Osteoblast (primary cell): ENCODE measurements at regions not wholly inside any gene's neighbourhood (a gene's known extent, or its start where the extent isn't known, plus 50 kb on each side); places are given as distances from the start of the nearest gene placed in this dataset.
"Not testable (repeated sequence)": the region's sequence is repeated elsewhere in the genome, so short reads cannot be mapped to it uniquely, and the experiment has no call there.

Experiments
- DNase-seq: peaks from one replicate; pipeline ENCODE4 v3.0.0; 2011; ENCODE audit warnings: low spot score, mixed read lengths; ENCODE audit not compliant: insufficient read length; ENCODE audit errors: missing footprints
- H2AFZ ChIP-seq: 2 replicates; pipeline ENCODE4 v1.6.0; 2011; ENCODE audit warnings: mild to moderate bottlenecking, low read length
- H3K27ac ChIP-seq: 2 replicates; pipeline ENCODE4 v1.5.1; 2011; ENCODE audit warnings: mild to moderate bottlenecking, low read depth, low read length, moderate library complexity
- H3K27me3 ChIP-seq: 2 replicates; pipeline ENCODE4 v1.6.0; 2012; ENCODE audit warnings: mild to moderate bottlenecking, control low read depth, inconsistent platforms, low read length, moderate library complexity; ENCODE audit not compliant: insufficient read depth
- H3K36me3 ChIP-seq: 2 replicates; pipeline ENCODE4 v1.5.1; 2011; ENCODE audit warnings: mild to moderate bottlenecking, low read length, control low read depth, moderate library complexity; ENCODE audit not compliant: insufficient read depth
- H3K4me1 ChIP-seq: 2 replicates; pipeline ENCODE4 v1.5.1; 2011; ENCODE audit warnings: mild to moderate bottlenecking, low read length, control low read depth, moderate library complexity; ENCODE audit not compliant: insufficient read depth
- H3K4me2 ChIP-seq: 2 replicates; pipeline ENCODE4 v1.6.0; 2011; ENCODE audit warnings: mild to moderate bottlenecking, low read length; ENCODE audit not compliant: insufficient read depth
- H3K4me3 ChIP-seq: fragments of 200-600 bp; sonication (generic); 3 replicates; pipeline ENCODE4 v1.5.1; 2012; ENCODE audit warnings: mild to moderate bottlenecking, low read length, inconsistent platforms; ENCODE audit not compliant: insufficient read depth
- H3K79me2 ChIP-seq: 2 replicates; pipeline ENCODE4 v1.6.0; 2012; ENCODE audit warnings: mild to moderate bottlenecking, low read length, control low read depth, inconsistent platforms; ENCODE audit not compliant: insufficient read depth
- H3K9me3 ChIP-seq: 2 replicates; pipeline ENCODE4 v1.5.1; 2011; ENCODE audit warnings: low read depth, low read length, control low read depth
- H4K20me1 ChIP-seq: 2 replicates; pipeline ENCODE4 v1.6.0; 2012; ENCODE audit warnings: mild to moderate bottlenecking, low read length, control low read depth; ENCODE audit not compliant: insufficient read depth
- CTCF ChIP-seq: IDR thresholded peaks from 2 replicates; pipeline ENCODE4 v1.5.1; 2011; ENCODE audit warnings: mild to moderate bottlenecking, low read depth, low read length, moderate library complexity; ENCODE audit errors: extremely low read depth

GRCh38 chr5:157976429-157976828 lies 117.5 kb upstream of the CLINT1 start:
- no peak for TF ChIP-seq CTCF

GRCh38 chr5:157972579-157972978 lies 113.6 kb upstream of the CLINT1 start:
- Histone ChIP-seq H3K9me3 (no peaks in the 10 kb centered on the region), H3K36me3 (no peaks in the 10 kb centered on the region), H3K4me3 (no peak overlapping the region), H3K4me2 (no peak overlapping the region), H3K27ac (no peak overlapping the region), H3K4me1 (no peaks in the 10 kb centered on the region), H3K27me3 (peaks cover 3% of the 10 kb centered on the region), H4K20me1 (no peaks in the 10 kb centered on the region), H2AFZ (no peak overlapping the region), H3K79me2 (no peaks in the 10 kb centered on the region)
- no peak for TF ChIP-seq CTCF
- DNase-seq = no peak

More at GRCh38 chr5:157976429-157976828, 117.5 kb upstream of the CLINT1 start:
- no peak for DNase-seq
- Histone ChIP-seq H3K4me3 (no peak overlapping the region), H3K36me3 (no peaks in the 10 kb centered on the region), H3K27ac (no peak overlapping the region), H3K79me2 (no peaks in the 10 kb centered on the region), H3K27me3 (peaks cover 2% of the 10 kb centered on the region), H3K4me1 (no peaks in the 10 kb centered on the region), H3K9me3 (no peaks in the 10 kb centered on the region), H2AFZ (no peak overlapping the region), H3K4me2 (no peak overlapping the region), H4K20me1 (no peaks in the 10 kb centered on the region)

GRCh38 chr5:157971571-157972216 lies 112.7 kb upstream of the CLINT1 start:
- H2AFZ ChIP-seq = peak overlapping the region; percentile 49
- no peak overlapping the region for H3K4me2 ChIP-seq
- H3K27me3 ChIP-seq = peaks cover 3% of the 10 kb centered on the region
- H3K9me3 ChIP-seq = no peaks in the 10 kb centered on the region
- DNase-seq = peak; percentile 22
- H3K4me3 ChIP-seq = no peak overlapping the region
- H3K4me1 ChIP-seq = no peaks in the 10 kb centered on the region
- H3K36me3 ChIP-seq = no peaks in the 10 kb centered on the region
- no peaks in the 10 kb centered on the region for H4K20me1 ChIP-seq
- TF ChIP-seq CTCF = no peak
- H3K27ac ChIP-seq = no peak overlapping the region
- no peaks in the 10 kb centered on the region for H3K79me2 ChIP-seq

- not testable (repeated sequence) for H3K36me3 ChIP-seq, H3K27me3 ChIP-seq, H3K79me2 ChIP-seq, H3K4me2 ChIP-seq, H3K27ac ChIP-seq, H3K4me3 ChIP-seq, H3K4me1 ChIP-seq, H2AFZ ChIP-seq, DNase-seq, H4K20me1 ChIP-seq, H3K9me3 ChIP-seq
Observed at GRCh38 chr5:157968570-157968969, 109.6 kb upstream of the CLINT1 start.
